ENCODE measurements at regions not wholly inside any gene's neighbourhood (a gene's known extent, or its start where the extent isn't known, plus 50 kb on each side); places are given as distances from the start of the nearest gene placed in this dataset.
"Not testable (repeated sequence)": the region's sequence is repeated elsewhere in the genome, so short reads cannot be mapped to it uniquely, and the experiment has no call there.

- no peak for DNase-seq (ENCODE audit: low read depth)
These were observed 55.0 kb downstream of the OXSM start for GRCh38 chr3:25844891-25845290.

DNA sequence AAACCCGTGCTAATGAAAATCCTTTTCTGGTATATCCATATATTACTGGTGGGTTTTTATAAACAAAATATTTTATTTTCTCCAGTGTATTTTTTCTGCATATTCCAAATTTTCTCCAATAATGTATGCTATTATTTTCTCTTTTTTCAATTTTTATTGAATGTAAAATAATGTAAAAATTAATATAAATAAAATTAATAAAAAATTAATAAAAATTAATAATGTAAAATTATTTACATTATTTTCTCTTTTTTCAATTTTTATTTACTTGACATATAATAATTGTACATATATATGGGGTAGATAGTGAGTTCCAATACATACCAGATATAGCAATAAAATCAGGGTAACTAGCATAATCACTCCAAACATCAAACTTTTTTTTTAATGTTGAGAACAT is 56.4 kb downstream of the OXSM start:
- no peak for DNase-seq (ENCODE audit: low read depth)

DNA sequence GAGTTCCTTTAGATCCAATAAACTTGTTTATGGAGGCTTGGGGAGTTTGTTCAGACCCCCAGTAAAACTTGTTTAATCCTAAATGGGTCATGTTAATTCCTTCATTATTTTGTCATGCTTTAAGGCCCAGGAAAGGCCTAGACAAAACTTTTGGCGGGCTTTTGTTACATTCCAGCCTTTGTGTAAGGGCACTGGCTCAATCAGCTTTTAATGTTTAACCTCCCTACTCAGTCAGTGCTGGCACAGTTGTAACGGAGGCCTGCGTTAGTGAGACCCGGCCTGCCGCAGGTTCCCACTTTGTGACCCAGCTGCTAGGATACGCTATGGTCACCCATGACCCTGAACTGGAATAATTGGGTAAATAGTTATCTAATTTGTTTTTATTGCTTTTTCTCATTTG is 59.2 kb downstream of the OXSM start:
- no peak for DNase-seq (ENCODE audit: low read depth)

- DNase-seq (ENCODE audit: low read depth) = no peak
These were observed 59.9 kb downstream of the OXSM start for GRCh38 chr3:25849641-25850385.

DNA sequence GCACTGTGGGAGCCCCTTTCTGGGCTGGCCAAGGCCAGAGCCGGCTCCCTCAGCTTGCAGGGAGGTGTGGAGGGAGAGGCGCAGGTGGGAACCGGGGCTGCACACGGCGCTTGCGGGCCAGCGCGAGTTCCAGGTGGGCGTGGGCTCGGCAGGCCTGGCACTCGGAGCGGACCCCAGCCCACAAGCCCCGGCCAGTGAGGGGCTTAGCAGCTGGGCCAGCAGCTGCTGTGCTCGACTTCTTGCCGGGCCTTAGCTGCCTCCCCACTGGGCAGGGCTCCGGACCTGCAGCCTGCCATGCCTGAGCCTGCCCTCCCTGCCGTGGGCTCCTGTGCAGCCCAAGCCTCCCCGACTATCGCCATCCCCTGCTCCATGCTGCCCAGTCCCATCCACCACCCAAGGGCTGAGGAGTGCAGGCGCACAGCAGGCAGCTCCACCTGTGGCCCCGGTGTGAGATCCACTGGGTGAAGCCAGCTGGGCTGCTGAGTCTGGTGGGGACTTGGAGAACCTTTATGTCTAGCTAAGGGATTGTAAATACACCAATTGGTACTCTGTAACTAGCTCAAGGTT is 61.9 kb downstream of the OXSM start:
- DNase-seq (ENCODE audit: low read depth) = not testable (repeated sequence)

- no peak for DNase-seq (ENCODE audit: low read depth)
These were observed 64.3 kb downstream of the OXSM start for GRCh38 chr3:25854214-25854613.

DNA sequence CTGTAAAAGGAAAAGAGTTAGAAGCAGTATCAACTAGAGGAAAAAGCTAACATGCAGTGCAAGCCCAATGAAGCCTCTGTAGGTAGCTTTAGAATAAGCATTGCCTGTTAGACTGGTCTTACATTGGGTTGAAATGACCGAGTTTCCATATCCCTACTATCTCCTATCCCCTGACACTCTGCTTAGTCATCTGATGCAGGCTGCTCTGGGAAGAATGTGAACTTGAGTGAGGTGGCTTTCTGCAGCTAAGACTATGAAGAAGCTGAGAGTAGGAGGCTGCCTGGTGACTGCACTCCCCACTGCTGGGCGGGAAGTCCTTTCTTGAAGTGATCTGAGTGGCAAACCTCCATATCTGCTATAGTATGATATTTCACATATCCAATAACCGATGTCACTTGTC is 64.7 kb downstream of the OXSM start:
- DNase-seq (ENCODE audit: low read depth) = no peak

DNA sequence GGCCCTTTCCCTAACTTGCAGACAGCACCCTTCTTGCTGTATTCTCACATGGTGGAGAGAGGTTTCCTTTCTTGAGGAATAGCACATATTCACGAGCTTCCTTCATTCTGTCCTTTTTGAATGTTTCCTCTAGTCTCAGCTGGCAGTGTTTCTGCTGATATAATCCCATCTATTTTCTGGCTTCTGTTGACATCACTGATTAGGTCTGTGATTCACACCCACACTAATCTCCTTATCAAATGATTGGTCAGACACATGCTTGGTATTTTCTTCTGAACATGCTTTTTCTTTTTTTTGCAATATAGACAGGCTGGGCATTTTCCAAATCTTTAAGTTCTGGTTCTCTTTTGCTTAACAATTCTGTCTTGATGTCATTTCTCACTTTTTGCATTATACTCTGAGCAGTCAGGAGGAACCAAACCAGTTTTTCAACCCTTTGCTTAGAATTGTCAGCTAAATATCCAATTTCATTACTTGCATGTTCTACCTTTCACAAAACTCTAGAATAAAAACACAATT is 65.4 kb downstream of the OXSM start:
- no peak for DNase-seq (ENCODE audit: low read depth)

- no peak for DNase-seq (ENCODE audit: low read depth)
These were observed 67.1 kb downstream of the OXSM start for GRCh38 chr3:25856902-25857518.

GRCh38 chr3:25861566-25861965 is 71.7 kb downstream of the OXSM start:
- DNase-seq (ENCODE audit: low read depth) = no peak

- no peak for DNase-seq (ENCODE audit: low read depth)
These were observed 73.1 kb downstream of the OXSM start for GRCh38 chr3:25863011-25863415.

GRCh38 chr3:25863416-25863959 is 73.6 kb downstream of the OXSM start:
- DNase-seq (ENCODE audit: low read depth) = no peak

DNA sequence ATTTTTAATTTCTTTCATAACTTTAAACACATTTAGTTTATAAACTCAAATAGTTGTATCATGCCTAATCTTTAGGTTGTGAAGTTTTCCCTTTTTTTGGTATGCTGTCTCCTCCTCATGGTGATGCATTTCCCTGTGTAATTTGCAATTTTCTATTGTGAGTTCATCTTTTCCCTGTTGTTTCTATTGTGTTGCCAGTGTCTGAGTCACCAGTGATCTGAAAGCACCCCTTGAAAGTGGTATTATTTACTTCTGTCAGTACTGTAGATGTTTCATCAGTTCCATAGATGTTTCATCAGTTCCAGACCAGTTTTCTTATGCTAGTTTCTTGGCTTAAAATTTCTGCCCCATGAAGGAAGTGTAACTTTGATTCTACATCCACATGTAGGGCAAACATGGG is 80.6 kb downstream of the OXSM start:
- no peak for DNase-seq (ENCODE audit: low read depth)

GRCh38 chr3:25872200-25872877 is 82.4 kb downstream of the OXSM start:
- DNase-seq (ENCODE audit: low read depth) = no peak

DNA sequence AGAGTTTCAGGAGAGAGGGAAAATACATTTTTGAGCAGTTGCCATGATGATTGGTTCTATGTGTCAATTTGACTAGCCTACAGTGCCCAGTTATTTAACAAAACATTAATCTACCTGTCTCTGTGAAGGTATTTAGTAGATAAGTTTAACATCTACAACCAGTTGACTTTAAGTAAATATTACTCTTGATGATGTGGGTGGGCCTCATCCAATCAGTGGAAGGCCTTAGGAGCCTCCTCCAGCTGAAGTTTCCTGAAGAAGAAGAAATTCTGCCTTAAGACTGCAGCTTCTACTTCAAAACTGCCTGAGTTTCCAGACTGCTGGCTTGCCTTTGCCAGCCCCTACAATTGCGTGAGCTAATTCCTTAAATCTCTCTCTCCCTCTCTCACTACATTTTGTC is 93.6 kb downstream of the OXSM start:
- no peak for DNase-seq (ENCODE audit: low read depth)

- DNase-seq (ENCODE audit: low read depth) = no peak
These were observed 95.1 kb downstream of the OXSM start for GRCh38 chr3:25884981-25885380.

DNA sequence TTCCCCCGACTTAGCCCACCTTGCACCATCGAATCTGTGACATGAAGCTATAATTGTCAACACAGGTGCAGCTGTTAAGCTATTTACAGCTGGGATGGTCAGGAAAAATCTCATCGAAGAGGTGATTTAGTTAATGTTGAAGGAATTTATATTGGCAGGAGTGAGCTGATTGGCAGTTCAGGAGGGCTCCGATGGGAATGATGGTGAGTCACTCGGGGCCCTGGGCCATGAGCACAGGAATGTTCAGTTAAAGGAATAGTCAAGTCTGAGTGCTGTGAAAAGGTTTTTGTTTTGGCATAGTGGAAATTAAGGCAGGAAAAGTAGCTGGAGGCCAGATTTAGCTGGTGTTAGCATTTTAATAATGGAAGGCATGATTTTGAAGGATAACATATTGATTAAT is 95.7 kb downstream of the OXSM start:
- no peak for DNase-seq (ENCODE audit: low read depth)

- DNase-seq (ENCODE audit: low read depth) = no peak
These were observed 98.0 kb downstream of the OXSM start for GRCh38 chr3:25887907-25888306.

GRCh38 chr3:25888892-25889524 is 99.1 kb downstream of the OXSM start:
- DNase-seq (ENCODE audit: low read depth) = no peak

GRCh38 chr3:25889525-25889917 is 99.6 kb downstream of the OXSM start:
- DNase-seq (ENCODE audit: low read depth) = no peak

GRCh38 chr3:25894101-25894500 is 104.2 kb downstream of the OXSM start:
- DNase-seq (ENCODE audit: low read depth) = no peak

GRCh38 chr3:25895031-25895430 is 105.1 kb downstream of the OXSM start:
- DNase-seq (ENCODE audit: low read depth) = no peak
